HepG2 (cell line): ENCODE measurements at regions not wholly inside any gene's neighbourhood (a gene's known extent, or its start where the extent isn't known, plus 50 kb on each side); places are given as distances from the start of the nearest gene placed in this dataset.

Source experiments
- ATAC-seq: fragments of 200-7000 bp; cut with Tn5 transposase; 3 replicates; pipeline ENCODE4 v1.9.1; 2020; ENCODE audit warnings: mild to moderate bottlenecking, moderate library complexity
- BruUV-seq: library from RNA; stranded (reverse); fragments of 400-500 nt; replicated peaks from 2 replicates; lab custom pipeline; 2021; lab: Mats Ljungman, UMichigan
- CTCF ChIA-PET: fragments of 300-600 bp; formaldehyde crosslinking; extraction: SDS; loops from one replicate; lab custom pipeline; 2021; ENCODE audit warnings: low total read pairs, inconsistent platforms, low intra/inter-chr PET ratio; lab: Yijun Ruan, JAX
- POLR2A ChIA-PET: fragments of 350-600 bp; sonication (Branson Sonifier 250); formaldehyde crosslinking; loops from one replicate; lab custom pipeline; 2020; ENCODE audit warnings: antibody characterized with exemption, inconsistent platforms; lab: Yijun Ruan, JAX
- DNase-seq: peaks from one replicate; pipeline ENCODE4 v3.0.0-alpha.2; 2015; ENCODE audit warnings: low spot score
- FAIRE-seq: peaks from 3 replicates; lab custom pipeline; 2011; peaks lifted over from hg19 to GRCh38; lab: Jason Lieb, UNC
- H2AFZ ChIP-seq: one replicate; pipeline ENCODE4 v1.6.1; 2011; ENCODE audit warnings: low read length, inconsistent platforms
- H3K27ac ChIP-seq: fragments of 300-600 bp; 3 replicates; pipeline ENCODE4 v1.8.0; 2011; ENCODE audit warnings: mixed run types, mild to moderate bottlenecking, mixed read lengths, low read length, inconsistent platforms; ENCODE audit not compliant: insufficient read depth; ENCODE audit errors: extremely low read length
- H3K27me3 ChIP-seq, 2 experiments: fragments of 200-600 bp in 1 of 2; 2 replicates in 1 of 2; 3 replicates in 1 of 2; pipeline versions ENCODE4 v1.6.0 to v1.8.0; 2011; ENCODE audit warnings: low read length in 2 of 2, mild to moderate bottlenecking in 2 of 2, moderate library complexity in 2 of 2, inconsistent platforms in 1 of 2; ENCODE audit not compliant: insufficient read depth in 2 of 2, control insufficient read depth in 1 of 2
- H3K36me3 ChIP-seq, 2 experiments: fragments of 200-600 bp in 1 of 2; replicated peaks in 1 of 2; 2 replicates in 1 of 2; 3 replicates in 1 of 2; pipeline versions ENCODE4 v1.5.1 to v1.8.0; 2011; ENCODE audit warnings: low read length in 2 of 2, inconsistent platforms in 1 of 2; ENCODE audit not compliant: insufficient read depth in 2 of 2, control insufficient read depth in 1 of 2
- H3K4me1 ChIP-seq: 2 replicates; pipeline ENCODE4 v1.5.1; 2012; ENCODE audit warnings: low read length, inconsistent platforms; ENCODE audit not compliant: insufficient read depth
- H3K4me2 ChIP-seq: 2 replicates; pipeline ENCODE4 v1.6.0; 2011; ENCODE audit warnings: low read depth, low read length, inconsistent platforms
- H3K4me3 ChIP-seq, 3 experiments: fragments of 200-600 bp in 1 of 3; sonication (generic), shearing (Covaris generic) in 1 of 3; replicated peaks in 1 of 3; 2 replicates each; pipeline ENCODE4 v1.5.1; 2011 to 2016; ENCODE audit warnings: low read length in 3 of 3, inconsistent platforms in 2 of 3, low read depth in 2 of 3, mild to moderate bottlenecking in 2 of 3, control low read depth in 1 of 3, mixed read lengths in 1 of 3; ENCODE audit not compliant: insufficient read depth in 1 of 3
- H3K79me2 ChIP-seq: one replicate; pipeline ENCODE4 v1.6.1; 2011; ENCODE audit warnings: low read length, inconsistent platforms; ENCODE audit not compliant: insufficient read depth
- H3K9ac ChIP-seq: 2 replicates; pipeline ENCODE4 v1.6.0; 2011; ENCODE audit warnings: mild to moderate bottlenecking, low read depth, low read length, inconsistent platforms; ENCODE audit not compliant: insufficient read depth
- H3K9me3 ChIP-seq: 2 replicates; pipeline ENCODE4 v1.5.1; 2012; ENCODE audit warnings: mild to moderate bottlenecking, low read length
- H4K20me1 ChIP-seq: 2 replicates; pipeline ENCODE4 v1.6.0; 2011; ENCODE audit warnings: inconsistent platforms, mild to moderate bottlenecking, low read length, moderate library complexity; ENCODE audit not compliant: insufficient read depth
- CCAR2 ChIP-seq: fragments of 200-400 bp; formaldehyde crosslinking; optimal IDR thresholded peaks from 2 replicates; pipeline ENCODE3; 2018; ENCODE audit warnings: low read depth, mild to moderate bottlenecking, low read length, moderate library complexity
- KIAA2018 ChIP-seq: sonication (generic); formaldehyde crosslinking; IDR thresholded peaks from 2 replicates; pipeline ENCODE4 v1.5.0; 2020; ENCODE audit warnings: mild to moderate bottlenecking, missing genetic modification reagents, borderline replicate concordance
- RBM22 ChIP-seq: fragments of 200-400 bp; formaldehyde crosslinking; optimal IDR thresholded peaks from 2 replicates; pipeline ENCODE3; 2017; ENCODE audit warnings: mild to moderate bottlenecking, low read length, moderate library complexity
- SETDB1 ChIP-seq: sonication (generic); formaldehyde crosslinking; IDR thresholded peaks from 2 replicates; pipeline ENCODE4 v1.5.1; 2020; ENCODE audit warnings: missing genetic modification reagents, mild to moderate bottlenecking, borderline replicate concordance
- SRSF1 ChIP-seq: fragments of 200-400 bp; formaldehyde crosslinking; optimal IDR thresholded peaks from 2 replicates; pipeline ENCODE3; 2017; ENCODE audit warnings: mild to moderate bottlenecking, low read depth, low read length, moderate library complexity
- TBX2 ChIP-seq: sonication (generic); formaldehyde crosslinking; IDR thresholded peaks from 2 replicates; pipeline ENCODE4 v1.5.0; 2020; ENCODE audit warnings: missing genetic modification reagents, mild to moderate bottlenecking, borderline replicate concordance
- THRA ChIP-seq: sonication (generic); formaldehyde crosslinking; IDR thresholded peaks from 2 replicates; pipeline ENCODE4 v1.4.0; 2020; ENCODE audit warnings: missing genetic modification reagents, borderline replicate concordance
- TRAFD1 ChIP-seq: sonication (generic); formaldehyde crosslinking; IDR thresholded peaks from 2 replicates; pipeline ENCODE4 v1.5.1; 2020; ENCODE audit warnings: missing genetic modification reagents, mild to moderate bottlenecking, borderline replicate concordance
- ZFP62 ChIP-seq: sonication (generic); formaldehyde crosslinking; IDR thresholded peaks from 2 replicates; pipeline ENCODE4 v1.4.0; 2020; ENCODE audit warnings: missing genetic modification reagents
- ZXDC ChIP-seq: sonication (generic); formaldehyde crosslinking; IDR thresholded peaks from 2 replicates; pipeline ENCODE4 v1.5.0; 2020; ENCODE audit warnings: mild to moderate bottlenecking, missing genetic modification reagents
- WGBS: methylation state at CpG from one replicate; pipeline ENCODE4 v1.1.6; 2017; ENCODE audit warnings: low lambda C conversion rate; 5-methylcytosine and 5-hydroxymethylcytosine counted together
- in situ Hi-C: cut with HindIII; loops from 2 replicates; pipeline ENCODE4 v1.10.0; 2017; ENCODE audit warnings: low pct_unique_long_range_greater_than_20kb; ENCODE audit not compliant: extremely low pct_ligation_motif_present
- intact Hi-C: fragments of 100-400 bp; cut with micrococcal nuclease; formaldehyde crosslinking; loops from one replicate; pipeline ENCODE4 v1.10.0; 2022; ENCODE audit not compliant: unreplicated experiment

- Histone ChIP-seq H2AFZ (no peak overlapping the region), H3K27me3 (no peaks in the 10 kb centered on the region), H3K9me3 (no peaks in the 10 kb centered on the region), H3K4me1 (peaks cover 32% of the 10 kb centered on the region), H4K20me1 (no peaks in the 10 kb centered on the region), H3K79me2 (no peaks in the 10 kb centered on the region), H3K36me3 (no peaks in the 10 kb centered on the region), H3K27ac (no peak overlapping the region), H3K4me3 (no peak overlapping the region), H3K9ac (no peak overlapping the region), H3K4me2 (no peak overlapping the region)
- BruUV-seq: no TSS peak
- DNase-seq (no peak), ATAC-seq (no peak), FAIRE-seq (no peak)
- intact Hi-C loops (no loop called here), in situ Hi-C loops (no loop called here)
- ChIA-PET POLR2A (no interaction called here), CTCF (no interaction called here)
- 75% methylated on average over 9 of the region's 14 CpGs for WGBS
- TF ChIP-seq TBX2 (CRISPR knock-in tag) (no peak), SRSF1 (no peak), CCAR2 (no peak), RBM22 (no peak), ZFP62 (CRISPR knock-in tag) (no peak), KIAA2018 (CRISPR knock-in tag) (no peak), TRAFD1 (no peak), ZXDC (CRISPR knock-in tag) (no peak), SETDB1 (CRISPR knock-in tag) (no peak), THRA (CRISPR knock-in tag) (no peak)
Observed at GRCh38 chr11:67731583-67731982, 57.2 kb upstream of the ALDH3B2 start.
